ENCODE measurements at regions not wholly inside any gene's neighbourhood (a gene's known extent, or its start where the extent isn't known, plus 50 kb on each side); places are given as distances from the start of the nearest gene placed in this dataset.

DNA sequence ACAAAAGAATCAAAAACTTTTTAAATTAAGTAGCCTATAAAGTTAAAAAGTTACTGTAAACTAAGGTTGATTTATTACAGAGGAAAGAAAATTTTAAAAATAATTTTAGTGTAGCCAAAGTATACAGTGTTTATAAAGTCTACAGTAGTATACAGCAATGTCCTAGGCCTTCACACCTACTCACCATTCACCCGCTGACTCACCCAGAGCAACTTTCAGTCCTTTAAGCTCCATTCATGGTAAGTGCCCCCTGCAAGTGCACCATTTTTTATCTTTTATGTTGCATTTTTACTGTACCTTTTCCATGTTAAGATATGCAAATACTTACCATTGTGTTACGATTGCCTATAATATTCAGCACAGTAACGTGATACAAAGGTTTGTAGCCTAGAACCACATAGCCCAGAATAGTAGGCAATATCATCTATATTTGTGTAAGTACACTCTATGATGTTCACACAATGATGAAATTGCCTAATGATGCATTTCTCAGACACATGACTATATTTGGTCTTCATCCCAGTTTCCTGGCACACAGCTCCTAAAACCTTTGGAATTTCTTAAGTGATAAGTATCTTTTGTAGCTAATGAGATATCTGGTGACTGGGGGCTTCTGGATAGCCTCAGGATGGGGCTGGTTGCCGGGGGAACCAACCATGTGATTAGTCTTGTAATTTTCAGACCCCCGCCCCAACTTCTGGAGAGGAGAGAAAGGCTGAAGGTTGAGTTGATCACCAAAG lies 111.0 kb downstream of the MRPL14 start:
- TF ChIP-seq EZH2phosphoT487 (IDR thresholded peaks at IDR 0.05; ENCODE audit: borderline replicate concordance) (no peak), POLR2AphosphoS5 (IDR thresholded peaks at IDR 0.05; ENCODE audit: low read depth, low read length) (no peak), POLR2A (IDR thresholded peaks at IDR 0.05; ENCODE audit: borderline replicate concordance, extremely low read depth, insufficient read depth, insufficient read length) (no peak), SRF (IDR thresholded peaks at IDR 0.05; ENCODE audit: low read depth) (no peak), ZNF274 (IDR thresholded peaks at IDR 0.05; ENCODE audit: low read depth, low read length) (no peak), EZH2 (IDR thresholded peaks at IDR 0.05) (no peak), MAX (IDR thresholded peaks at IDR 0.05) (no peak), EGR1 (IDR thresholded peaks at IDR 0.05; ENCODE audit: low read depth) (no peak), YY1 (IDR thresholded peaks at IDR 0.05; ENCODE audit: extremely low read depth, insufficient replicate concordance, low read depth, low read length) (no peak), FOSL1 (IDR thresholded peaks at IDR 0.05; ENCODE audit: low read depth) (no peak), SP1 (IDR thresholded peaks at IDR 0.05; ENCODE audit: low read depth) (no peak)
- TF ChIP-seq, protein P1, sequence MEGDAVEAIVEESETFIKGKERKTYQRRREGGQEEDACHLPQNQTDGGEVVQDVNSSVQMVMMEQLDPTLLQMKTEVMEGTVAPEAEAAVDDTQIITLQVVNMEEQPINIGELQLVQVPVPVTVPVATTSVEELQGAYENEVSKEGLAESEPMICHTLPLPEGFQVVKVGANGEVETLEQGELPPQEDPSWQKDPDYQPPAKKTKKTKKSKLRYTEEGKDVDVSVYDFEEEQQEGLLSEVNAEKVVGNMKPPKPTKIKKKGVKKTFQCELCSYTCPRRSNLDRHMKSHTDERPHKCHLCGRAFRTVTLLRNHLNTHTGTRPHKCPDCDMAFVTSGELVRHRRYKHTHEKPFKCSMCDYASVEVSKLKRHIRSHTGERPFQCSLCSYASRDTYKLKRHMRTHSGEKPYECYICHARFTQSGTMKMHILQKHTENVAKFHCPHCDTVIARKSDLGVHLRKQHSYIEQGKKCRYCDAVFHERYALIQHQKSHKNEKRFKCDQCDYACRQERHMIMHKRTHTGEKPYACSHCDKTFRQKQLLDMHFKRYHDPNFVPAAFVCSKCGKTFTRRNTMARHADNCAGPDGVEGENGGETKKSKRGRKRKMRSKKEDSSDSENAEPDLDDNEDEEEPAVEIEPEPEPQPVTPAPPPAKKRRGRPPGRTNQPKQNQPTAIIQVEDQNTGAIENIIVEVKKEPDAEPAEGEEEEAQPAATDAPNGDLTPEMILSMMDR (IDR thresholded peaks at IDR 0.05 in 2 of 3, conservative IDR thresholded peaks at IDR 0.05 in 1 of 3; ENCODE audit: borderline replicate concordance in 1 of 3, insufficient read depth in 1 of 3, low read depth in 2 of 3, low read length in 2 of 3) = no peak

All from HCT116 (cell line).